ENCODE measurements at regions not wholly inside any gene's neighbourhood (a gene's known extent, or its start where the extent isn't known, plus 50 kb on each side); places are given as distances from the start of the nearest gene placed in this dataset.

DNA sequence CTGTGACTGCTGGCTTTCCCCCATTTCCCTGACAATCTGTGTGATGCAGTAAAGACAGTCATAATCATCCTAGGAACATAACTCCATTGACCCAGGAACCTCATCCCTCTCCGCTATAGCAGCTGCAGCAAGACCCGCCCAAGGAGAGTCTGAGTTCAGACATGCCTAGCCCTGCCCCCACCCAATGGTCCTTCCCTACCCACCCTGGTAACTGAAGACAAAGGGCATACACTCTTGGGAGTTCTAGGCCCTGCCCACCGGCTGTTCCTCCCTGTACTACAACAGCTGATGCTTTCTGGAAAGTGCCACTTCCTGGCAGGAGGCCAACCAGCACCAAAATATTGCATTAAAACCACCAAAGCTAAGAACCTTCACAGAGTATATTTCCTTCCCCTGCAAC is 1035.6 kb downstream of the C4orf33 start:
- no peak for FAIRE-seq
- TF ChIP-seq, protein P1, sequence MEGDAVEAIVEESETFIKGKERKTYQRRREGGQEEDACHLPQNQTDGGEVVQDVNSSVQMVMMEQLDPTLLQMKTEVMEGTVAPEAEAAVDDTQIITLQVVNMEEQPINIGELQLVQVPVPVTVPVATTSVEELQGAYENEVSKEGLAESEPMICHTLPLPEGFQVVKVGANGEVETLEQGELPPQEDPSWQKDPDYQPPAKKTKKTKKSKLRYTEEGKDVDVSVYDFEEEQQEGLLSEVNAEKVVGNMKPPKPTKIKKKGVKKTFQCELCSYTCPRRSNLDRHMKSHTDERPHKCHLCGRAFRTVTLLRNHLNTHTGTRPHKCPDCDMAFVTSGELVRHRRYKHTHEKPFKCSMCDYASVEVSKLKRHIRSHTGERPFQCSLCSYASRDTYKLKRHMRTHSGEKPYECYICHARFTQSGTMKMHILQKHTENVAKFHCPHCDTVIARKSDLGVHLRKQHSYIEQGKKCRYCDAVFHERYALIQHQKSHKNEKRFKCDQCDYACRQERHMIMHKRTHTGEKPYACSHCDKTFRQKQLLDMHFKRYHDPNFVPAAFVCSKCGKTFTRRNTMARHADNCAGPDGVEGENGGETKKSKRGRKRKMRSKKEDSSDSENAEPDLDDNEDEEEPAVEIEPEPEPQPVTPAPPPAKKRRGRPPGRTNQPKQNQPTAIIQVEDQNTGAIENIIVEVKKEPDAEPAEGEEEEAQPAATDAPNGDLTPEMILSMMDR (IDR thresholded peaks at IDR 0.05; ENCODE audit: borderline replicate concordance, extremely low read depth, insufficient read depth) = no peak
- Histone ChIP-seq H3K9ac (ENCODE audit: low read length in 3 of 3) (no peak overlapping the region), H3K27ac (ENCODE audit: low read depth in 2 of 2, low read length in 2 of 2) (no peak overlapping the region), H3K27me3 (ENCODE audit: control insufficient read depth, insufficient read depth, low read length) (no peaks in the 10 kb centered on the region), H3K36me3 (ENCODE audit: control insufficient read depth in 2 of 3, insufficient read depth in 3 of 3, low read length in 3 of 3) (no peaks in the 10 kb centered on the region), H3K4me1 (ENCODE audit: control insufficient read depth in 2 of 3, insufficient read depth in 2 of 3, low read depth in 1 of 3, low read length in 3 of 3) (no peaks in the 10 kb centered on the region), H3K9me3 (ENCODE audit: control insufficient read depth in 2 of 3, insufficient read depth in 1 of 3, low read length in 3 of 3) (no peaks in the 10 kb centered on the region), H3K4me3 (ENCODE audit: low read length in 3 of 3) (no peak overlapping the region)
- intact Hi-C loops (cut with DNase I) = no loop called here
- peak in 1 of 5 donors; percentile 39 for DNase-seq

DNA sequence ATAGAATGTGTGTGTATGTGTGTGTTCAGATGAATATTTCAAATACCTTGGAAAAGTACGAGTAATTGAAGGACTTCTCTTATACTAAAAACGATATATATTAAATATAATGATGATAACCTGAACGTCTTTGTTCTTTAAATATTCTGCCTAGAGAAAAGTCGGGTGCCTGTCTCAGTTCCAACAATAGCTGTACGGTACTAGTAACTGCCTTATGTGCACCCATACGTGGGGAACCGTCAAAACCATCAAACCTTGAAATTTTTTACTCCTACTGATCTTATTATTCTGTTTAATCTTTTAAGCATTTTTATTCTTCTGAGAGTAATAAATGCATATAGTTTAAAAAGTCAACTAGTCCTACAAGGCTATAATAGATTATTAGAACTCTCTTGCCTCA is 1045.7 kb downstream of the C4orf33 start:
- H3K9ac ChIP-seq (ENCODE audit: low read length in 3 of 3) = no peak overlapping the region
- H3K36me3 ChIP-seq (ENCODE audit: control insufficient read depth in 2 of 3, insufficient read depth in 3 of 3, low read length in 3 of 3) = no peaks in the 10 kb centered on the region
- DNase-seq (no peak), FAIRE-seq (no peak)
- TF ChIP-seq, protein P1 (IDR thresholded peaks at IDR 0.05; ENCODE audit: borderline replicate concordance, extremely low read depth, insufficient read depth) = no peak
- no peaks in the 10 kb centered on the region for H3K27me3 ChIP-seq (ENCODE audit: control insufficient read depth, insufficient read depth, low read length)
- H3K4me1 ChIP-seq (ENCODE audit: control insufficient read depth in 2 of 3, insufficient read depth in 2 of 3, low read depth in 1 of 3, low read length in 3 of 3) = no peaks in the 10 kb centered on the region
- H3K4me3 ChIP-seq (ENCODE audit: low read length in 3 of 3) = no peak overlapping the region
- intact Hi-C loops (cut with DNase I) = no loop called here
- no peaks in the 10 kb centered on the region for H3K9me3 ChIP-seq (ENCODE audit: control insufficient read depth in 2 of 3, insufficient read depth in 1 of 3, low read length in 3 of 3)
- H3K27ac ChIP-seq (ENCODE audit: low read depth in 2 of 2, low read length in 2 of 2) = no peak overlapping the region

DNA sequence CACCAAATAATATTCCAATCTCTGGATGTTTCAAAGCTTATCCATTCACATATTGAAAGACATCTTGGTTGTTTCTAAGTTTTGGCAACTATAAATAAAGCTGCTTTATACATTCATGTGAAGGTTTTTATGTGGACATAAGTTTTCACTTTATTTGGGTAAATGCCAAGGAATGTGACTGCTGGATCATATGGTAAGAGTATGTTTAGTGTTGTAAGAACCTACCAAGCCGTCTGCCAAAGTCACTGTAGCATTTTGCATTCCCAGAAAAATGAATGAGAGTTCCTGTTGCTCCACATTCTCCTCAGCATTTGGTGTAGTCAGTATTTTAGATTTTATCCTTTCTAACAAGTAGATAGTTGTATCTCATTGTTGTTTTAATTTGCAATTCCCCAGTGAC is 1047.7 kb downstream of the C4orf33 start:
- no peak overlapping the region for H3K9ac ChIP-seq (ENCODE audit: low read length in 3 of 3)
- no peaks in the 10 kb centered on the region for H3K27me3 ChIP-seq (ENCODE audit: control insufficient read depth, insufficient read depth, low read length)
- H3K4me3 ChIP-seq (ENCODE audit: low read length in 3 of 3) = no peak overlapping the region
- no peaks in the 10 kb centered on the region for H3K36me3 ChIP-seq (ENCODE audit: control insufficient read depth in 2 of 3, insufficient read depth in 3 of 3, low read length in 3 of 3)
- H3K9me3 ChIP-seq (ENCODE audit: control insufficient read depth in 2 of 3, insufficient read depth in 1 of 3, low read length in 3 of 3) = no peaks in the 10 kb centered on the region
- no peak for FAIRE-seq
- intact Hi-C loops (cut with DNase I) = no loop called here
- no peak overlapping the region for H3K27ac ChIP-seq (ENCODE audit: low read depth in 2 of 2, low read length in 2 of 2)
- DNase-seq = no peak
- no peaks in the 10 kb centered on the region for H3K4me1 ChIP-seq (ENCODE audit: control insufficient read depth in 2 of 3, insufficient read depth in 2 of 3, low read depth in 1 of 3, low read length in 3 of 3)
- TF ChIP-seq, protein P1 (IDR thresholded peaks at IDR 0.05; ENCODE audit: borderline replicate concordance, extremely low read depth, insufficient read depth) = no peak

DNA sequence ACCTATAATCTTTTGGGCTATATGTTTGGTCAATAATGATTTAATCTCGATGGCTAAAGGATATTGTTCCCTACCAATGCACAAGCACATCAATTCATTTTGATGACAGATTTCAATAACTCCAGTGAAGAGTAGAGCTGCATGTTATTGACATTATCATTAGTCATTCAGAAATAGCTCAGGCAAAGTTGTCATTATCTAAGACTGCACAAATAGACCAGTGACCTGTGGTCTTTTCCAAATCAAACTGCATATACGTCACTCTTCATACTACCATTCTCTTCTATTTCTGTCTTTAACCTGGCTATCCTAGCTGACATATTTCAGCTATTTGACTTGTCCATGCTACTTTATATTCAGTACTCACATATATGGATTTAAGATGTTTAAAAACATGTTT is 1050.8 kb downstream of the C4orf33 start:
- no peaks in the 10 kb centered on the region for H3K4me1 ChIP-seq (ENCODE audit: control insufficient read depth in 2 of 3, insufficient read depth in 2 of 3, low read depth in 1 of 3, low read length in 3 of 3)
- H3K9me3 ChIP-seq (ENCODE audit: control insufficient read depth in 2 of 3, insufficient read depth in 1 of 3, low read length in 3 of 3) = no peaks in the 10 kb centered on the region
- TF ChIP-seq, protein P1 (IDR thresholded peaks at IDR 0.05; ENCODE audit: borderline replicate concordance, extremely low read depth, insufficient read depth) = no peak
- H3K4me3 ChIP-seq (ENCODE audit: low read length in 3 of 3) = no peak overlapping the region
- intact Hi-C loops (cut with DNase I) = no loop called here
- H3K27me3 ChIP-seq (ENCODE audit: control insufficient read depth, insufficient read depth, low read length) = no peaks in the 10 kb centered on the region
- H3K27ac ChIP-seq (ENCODE audit: low read depth in 2 of 2, low read length in 2 of 2) = no peak overlapping the region
- H3K9ac ChIP-seq (ENCODE audit: low read length in 3 of 3) = no peak overlapping the region
- H3K36me3 ChIP-seq (ENCODE audit: control insufficient read depth in 2 of 3, insufficient read depth in 3 of 3, low read length in 3 of 3) = no peaks in the 10 kb centered on the region
- FAIRE-seq (no peak), DNase-seq (no peak)

All from kidney (tissue), 13 donors.